Myocyte (in vitro differentiated cells): ENCODE measurements at regions not wholly inside any gene's neighbourhood (a gene's known extent, or its start where the extent isn't known, plus 50 kb on each side); places are given as distances from the start of the nearest gene placed in this dataset.

Experiments used
- DNase-seq: peaks from one replicate; pipeline ENCODE4 v3.0.0-alpha.2; 2012; ENCODE audit warnings: low read depth

DNA sequence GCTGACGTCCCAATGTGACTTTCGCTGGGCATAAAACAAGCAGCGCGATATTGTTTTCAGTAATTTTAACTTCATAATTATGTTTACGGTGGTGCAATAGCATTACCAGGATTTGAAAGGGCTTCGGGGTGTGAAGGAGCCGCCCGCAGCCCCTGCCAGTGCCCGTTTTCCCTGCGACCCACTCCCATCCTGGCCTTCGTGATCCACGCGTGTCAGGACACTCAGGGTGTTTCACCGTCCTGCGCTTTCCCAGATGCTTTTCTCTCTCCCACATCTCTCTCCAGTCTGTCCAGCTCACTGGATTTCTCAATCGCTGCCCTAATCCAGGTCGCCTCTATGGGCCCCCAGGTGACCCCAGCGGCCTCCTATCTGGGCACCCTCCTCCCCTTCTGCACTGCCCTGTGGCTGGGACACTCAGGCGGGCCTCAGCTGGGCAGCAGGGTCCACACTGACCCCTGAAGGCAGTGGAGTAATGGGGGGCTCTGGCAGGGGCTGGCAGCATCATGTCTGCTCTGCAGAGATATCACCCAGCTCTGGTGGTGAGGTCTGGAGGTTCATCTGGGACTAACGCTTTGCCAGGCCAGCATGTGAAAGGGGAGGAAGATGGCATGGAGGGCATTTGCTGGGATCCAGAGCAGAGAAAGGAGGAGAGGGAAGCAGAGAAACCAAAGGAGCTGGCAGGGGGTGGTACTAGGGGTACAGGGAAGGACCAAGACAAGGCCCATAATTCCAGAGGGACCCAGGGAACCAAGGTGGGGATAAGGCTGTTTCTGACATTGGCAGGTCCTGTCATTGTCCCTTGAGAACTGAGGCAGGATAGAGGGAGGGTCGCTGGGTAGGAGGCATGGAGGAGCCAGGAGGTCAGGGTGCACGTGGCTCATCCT lies 622.8 kb downstream of the BRD1 start:
- DNase-seq = no peak

GRCh38 chr22:49203859-49204598 lies 623.6 kb downstream of the BRD1 start:
- no peak for DNase-seq

- DNase-seq = no peak
These were observed 624.4 kb downstream of the BRD1 start for GRCh38 chr22:49203091-49203858.

GRCh38 chr22:49202226-49202625 lies 625.4 kb downstream of the BRD1 start:
- no peak for DNase-seq

GRCh38 chr22:49201046-49201970 lies 626.4 kb downstream of the BRD1 start:
- no peak for DNase-seq

DNA sequence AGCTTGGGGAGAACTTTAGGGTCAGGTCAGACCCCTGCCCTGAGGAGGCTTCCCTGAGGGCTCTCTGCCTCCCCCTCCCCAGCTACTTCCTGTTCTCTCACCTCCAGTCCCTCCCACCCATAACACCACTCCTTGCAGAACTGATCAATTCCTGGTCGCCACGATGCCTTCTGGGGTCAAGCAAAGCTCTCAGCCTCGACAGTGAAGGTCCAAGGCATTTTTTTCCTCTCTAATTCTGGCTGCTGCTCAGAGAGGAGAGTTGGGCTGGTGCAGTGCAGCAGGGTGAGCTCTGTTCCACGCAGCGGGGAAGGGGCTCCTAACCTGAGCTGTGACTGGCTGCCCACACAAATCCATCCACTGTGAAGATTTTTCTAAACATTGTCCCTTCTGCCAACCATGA lies 628.4 kb downstream of the BRD1 start:
- DNase-seq = no peak

- DNase-seq = no peak
These were observed 629.0 kb downstream of the BRD1 start for GRCh38 chr22:49198705-49199084.

DNA sequence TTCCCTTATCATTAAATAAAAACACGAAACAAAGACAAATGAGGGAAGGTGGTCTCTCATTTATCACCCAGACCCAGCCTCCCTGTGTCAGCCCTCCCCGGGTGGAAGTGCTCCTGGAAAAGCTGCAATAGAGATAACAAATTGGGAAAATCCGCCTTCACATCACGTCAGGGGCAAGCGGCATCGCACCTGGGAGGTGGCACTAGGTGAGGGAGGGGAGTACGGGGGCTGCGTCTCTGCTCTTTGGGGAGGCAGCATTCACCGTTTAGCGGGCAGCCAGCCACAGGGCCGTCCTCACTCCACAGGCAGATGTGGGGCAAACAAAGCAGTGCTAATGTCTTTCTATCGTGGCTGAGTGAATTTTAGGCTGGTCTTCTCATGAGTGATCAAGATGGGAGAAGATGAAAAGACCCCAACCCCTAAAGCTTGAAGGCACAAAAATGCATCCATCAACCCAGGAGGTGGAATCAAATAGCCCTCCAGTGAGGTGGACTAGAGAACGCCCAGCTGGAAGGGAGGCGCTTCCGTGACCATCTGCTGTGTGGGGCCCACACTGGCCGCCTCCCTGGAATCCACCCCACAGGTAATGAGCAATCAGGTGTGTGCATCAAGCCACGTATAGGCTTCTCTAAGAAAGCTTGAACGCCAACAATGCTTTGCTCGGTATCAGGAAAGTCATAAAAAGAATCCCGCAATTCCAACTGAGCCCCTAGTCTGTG lies 629.5 kb downstream of the BRD1 start:
- DNase-seq = no peak

- DNase-seq = no peak
These were observed 630.2 kb downstream of the BRD1 start for GRCh38 chr22:49197505-49197904.

DNA sequence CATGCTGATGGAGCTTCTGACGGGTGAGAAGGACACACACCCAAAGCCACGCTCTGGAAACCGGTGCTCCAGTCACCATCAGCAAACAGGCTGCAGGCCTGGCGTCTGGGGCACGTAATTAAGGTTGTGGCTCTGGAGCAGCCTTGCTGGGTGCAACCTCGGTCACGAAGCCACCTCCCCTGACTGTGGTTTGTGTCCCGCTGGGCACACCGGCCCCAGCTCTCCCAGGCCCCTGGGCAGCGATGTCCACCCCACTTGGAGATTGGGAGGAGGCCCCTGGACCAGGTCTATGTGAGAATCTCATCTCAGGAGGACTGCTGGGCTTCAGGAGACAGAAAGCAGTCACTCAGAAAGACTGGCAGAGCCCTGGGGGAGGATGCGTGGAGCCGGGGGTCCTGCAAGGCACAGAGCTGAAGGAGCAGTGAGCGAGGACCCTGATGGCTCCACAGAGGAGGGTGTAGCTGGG lies 631.6 kb downstream of the BRD1 start:
- no peak for DNase-seq

DNA sequence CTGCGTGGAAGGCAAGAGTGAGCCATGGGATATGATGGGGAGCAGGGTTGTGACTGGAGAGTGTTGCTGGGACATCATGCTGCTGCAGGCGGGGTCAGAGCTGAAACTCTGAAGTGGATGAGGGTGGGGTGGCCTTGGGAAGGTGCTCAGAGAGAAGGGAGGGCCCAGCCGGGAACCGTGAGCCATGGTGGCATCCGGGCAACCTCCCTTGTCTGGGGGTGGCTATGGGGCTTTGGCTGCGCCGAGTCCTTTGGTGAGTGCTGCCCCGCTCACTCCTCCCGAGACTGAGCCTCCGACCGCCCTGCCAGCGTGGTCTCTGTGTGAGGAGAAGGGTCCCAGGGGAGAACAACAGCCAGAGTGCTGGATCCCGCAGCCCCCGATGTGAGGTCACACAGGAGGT lies 632.0 kb downstream of the BRD1 start:
- no peak for DNase-seq

GRCh38 chr22:49193901-49194465 lies 633.7 kb downstream of the BRD1 start:
- DNase-seq = no peak

DNA sequence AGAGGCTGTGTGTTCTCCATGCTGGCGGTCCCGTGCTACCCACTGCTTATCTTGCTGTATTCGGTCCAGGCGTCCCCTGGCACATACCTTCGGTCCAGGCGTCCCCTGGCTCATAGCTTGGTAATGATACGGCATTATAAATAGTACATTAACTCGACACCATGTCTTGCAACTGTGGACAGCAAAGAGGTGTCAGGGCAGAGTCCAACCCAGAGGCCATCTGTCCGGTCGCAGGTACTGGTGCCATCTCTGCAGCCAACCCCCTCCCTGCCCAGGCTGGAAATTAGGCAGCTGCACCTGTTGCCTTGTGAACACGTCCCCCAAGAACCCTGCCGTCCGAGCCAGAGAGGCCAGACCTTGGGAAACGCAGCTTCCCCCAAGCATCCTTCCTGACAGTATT lies 634.3 kb downstream of the BRD1 start:
- DNase-seq = no peak

- no peak for DNase-seq
These were observed 634.8 kb downstream of the BRD1 start for GRCh38 chr22:49192857-49193250.

DNA sequence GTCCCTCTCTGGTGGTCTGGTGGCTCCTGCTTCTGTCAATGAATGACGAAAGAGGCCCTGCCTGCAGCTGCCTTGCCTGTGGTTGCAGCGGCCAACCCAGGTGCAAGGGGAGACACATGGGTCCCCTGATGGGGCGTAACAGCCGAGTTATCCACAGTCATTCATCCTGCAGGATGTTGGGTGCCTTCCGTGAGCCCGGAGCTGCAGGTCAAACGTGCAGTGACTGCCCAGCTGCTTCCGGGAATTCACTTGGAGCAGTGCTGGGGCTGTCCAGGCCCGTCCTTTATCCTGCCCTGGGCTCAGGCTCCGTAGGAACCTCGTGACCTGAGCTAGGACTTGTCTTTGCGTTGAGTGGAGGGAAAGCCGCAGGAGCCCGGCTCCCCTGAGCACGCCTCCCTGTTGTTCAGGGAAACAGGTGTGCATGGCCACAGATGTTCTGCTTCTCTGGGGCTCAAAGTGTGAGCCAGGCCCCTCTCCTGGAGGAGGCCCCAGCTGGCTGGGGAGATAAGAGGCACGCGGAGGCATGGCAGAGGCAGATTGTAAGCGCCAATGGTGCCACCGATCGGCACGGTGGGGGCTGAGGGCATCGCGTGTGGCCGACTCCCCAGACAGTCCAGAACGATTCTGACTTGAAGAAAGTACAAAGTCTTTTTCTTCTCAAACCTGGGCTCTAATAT lies 635.4 kb downstream of the BRD1 start:
- DNase-seq = no peak

DNA sequence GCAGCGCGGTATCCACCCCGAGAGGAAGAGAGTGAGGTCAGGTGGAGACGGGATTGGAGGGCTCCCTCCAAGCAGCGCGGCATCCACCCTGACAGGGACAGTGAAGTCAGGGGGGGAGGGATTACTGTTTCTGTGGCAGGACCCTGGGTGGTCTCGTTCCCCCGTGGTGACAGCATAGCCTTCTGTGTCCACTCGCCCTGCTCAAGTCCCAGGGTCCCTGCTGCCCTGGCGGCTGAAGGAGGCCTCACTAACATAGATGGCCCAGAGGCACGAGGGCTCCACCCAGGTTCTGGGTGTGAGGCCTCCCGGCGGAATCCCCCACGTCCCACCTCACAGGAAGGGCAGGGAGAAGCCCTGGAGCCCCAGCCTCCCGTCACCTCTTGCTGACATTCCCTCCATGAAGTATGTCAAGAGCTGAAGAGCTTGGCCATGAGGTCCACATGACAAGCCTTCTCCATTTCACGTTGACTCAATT lies 636.1 kb downstream of the BRD1 start:
- no peak for DNase-seq

- DNase-seq = no peak
These were observed 636.7 kb downstream of the BRD1 start for GRCh38 chr22:49190816-49191505.

DNA sequence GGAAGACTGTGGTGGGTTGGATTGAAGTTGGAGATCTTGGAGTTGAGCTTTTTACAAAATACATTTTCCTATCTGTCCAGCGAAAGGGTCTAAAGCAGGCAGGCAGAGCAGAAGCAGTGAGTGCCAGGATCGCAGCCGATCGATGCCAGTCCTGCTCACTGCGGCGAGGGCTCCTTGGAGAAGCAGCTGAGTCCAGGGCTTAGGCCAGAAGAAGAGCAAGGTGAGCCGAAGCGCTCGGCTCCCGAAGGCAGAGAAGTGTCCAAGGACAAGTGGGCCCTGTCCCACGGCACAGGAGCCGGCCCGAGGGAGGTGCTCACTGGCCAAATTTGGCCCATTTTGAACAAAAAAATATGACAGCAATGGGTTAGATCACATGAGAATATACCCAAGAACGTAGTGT lies 637.8 kb downstream of the BRD1 start:
- no peak for DNase-seq
